GM23338 (cell line): ENCODE measurements at regions not wholly inside any gene's neighbourhood (a gene's known extent, or its start where the extent isn't known, plus 50 kb on each side); places are given as distances from the start of the nearest gene placed in this dataset.

ENCODE experiments used
- CREB1 ChIP-seq: fragments of 250-450 bp; sonication (Bioruptor Pico); IDR thresholded peaks from 2 replicates; pipeline ENCODE4 v1.5.0; 2020; ENCODE audit warnings: low read depth, mild to moderate bottlenecking, moderate library complexity
- EZH2phosphoT487 ChIP-seq: fragments of 200-600 bp; sonication (generic); IDR thresholded peaks from one replicate; pipeline ENCODE4 v1.8.1; 2018; ENCODE audit warnings: antibody characterized with exemption; ENCODE audit not compliant: unreplicated experiment
- POLR2AphosphoS5 ChIP-seq: IDR thresholded peaks from 2 replicates; pipeline ENCODE4 v1.6.1; 2016; ENCODE audit warnings: antibody characterized with exemption, low read depth
- TF ChIP-seq, protein P1 (sequence below), 2 experiments: fragments of 200-600 bp in 1 of 2; sonication (generic) in 1 of 2; conservative IDR thresholded peaks; 2 replicates each; pipeline versions ENCODE4 v1.5.1 to v1.6.1; 2016 to 2017; ENCODE audit warnings: antibody characterized with exemption in 2 of 2, low read depth in 2 of 2, mild to moderate bottlenecking in 2 of 2, moderate library complexity in 1 of 2
- TF ChIP-seq, protein P2 (sequence below): IDR thresholded peaks from one replicate; pipeline ENCODE4 v1.6.1; 2018; ENCODE audit warnings: antibody characterized with exemption; ENCODE audit not compliant: unreplicated experiment

DNA sequence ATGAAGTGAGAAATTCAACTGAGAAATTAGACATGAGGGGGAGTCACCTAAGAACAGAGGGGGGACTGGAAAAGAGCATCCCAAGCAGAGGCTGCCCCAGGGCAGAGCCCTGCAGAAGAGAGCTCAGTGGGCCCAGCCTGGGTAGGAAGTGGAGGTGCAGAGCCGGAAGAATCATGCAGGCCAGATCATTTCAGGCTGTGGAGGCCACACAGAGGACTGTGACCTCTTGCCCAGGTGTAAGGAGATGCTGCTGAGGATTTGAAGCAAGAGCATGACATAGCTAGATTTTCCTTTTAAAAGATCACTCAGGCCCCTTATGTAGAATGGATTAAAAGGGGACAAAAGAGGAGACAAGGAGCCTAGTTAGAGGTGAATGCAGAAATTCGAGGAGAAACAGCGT lies 63.9 kb upstream of the SPATA13 start:
- TF ChIP-seq POLR2AphosphoS5, result no peak
- no peak for TF ChIP-seq CREB1 (CRISPR knock-in tag)
- TF ChIP-seq, protein P1, sequence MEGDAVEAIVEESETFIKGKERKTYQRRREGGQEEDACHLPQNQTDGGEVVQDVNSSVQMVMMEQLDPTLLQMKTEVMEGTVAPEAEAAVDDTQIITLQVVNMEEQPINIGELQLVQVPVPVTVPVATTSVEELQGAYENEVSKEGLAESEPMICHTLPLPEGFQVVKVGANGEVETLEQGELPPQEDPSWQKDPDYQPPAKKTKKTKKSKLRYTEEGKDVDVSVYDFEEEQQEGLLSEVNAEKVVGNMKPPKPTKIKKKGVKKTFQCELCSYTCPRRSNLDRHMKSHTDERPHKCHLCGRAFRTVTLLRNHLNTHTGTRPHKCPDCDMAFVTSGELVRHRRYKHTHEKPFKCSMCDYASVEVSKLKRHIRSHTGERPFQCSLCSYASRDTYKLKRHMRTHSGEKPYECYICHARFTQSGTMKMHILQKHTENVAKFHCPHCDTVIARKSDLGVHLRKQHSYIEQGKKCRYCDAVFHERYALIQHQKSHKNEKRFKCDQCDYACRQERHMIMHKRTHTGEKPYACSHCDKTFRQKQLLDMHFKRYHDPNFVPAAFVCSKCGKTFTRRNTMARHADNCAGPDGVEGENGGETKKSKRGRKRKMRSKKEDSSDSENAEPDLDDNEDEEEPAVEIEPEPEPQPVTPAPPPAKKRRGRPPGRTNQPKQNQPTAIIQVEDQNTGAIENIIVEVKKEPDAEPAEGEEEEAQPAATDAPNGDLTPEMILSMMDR (conservative IDR thresholded peaks at IDR 0.05; ENCODE audit: low read depth in 2 of 2), result no peak
- TF ChIP-seq EZH2phosphoT487, result no peak
- TF ChIP-seq, protein P2, sequence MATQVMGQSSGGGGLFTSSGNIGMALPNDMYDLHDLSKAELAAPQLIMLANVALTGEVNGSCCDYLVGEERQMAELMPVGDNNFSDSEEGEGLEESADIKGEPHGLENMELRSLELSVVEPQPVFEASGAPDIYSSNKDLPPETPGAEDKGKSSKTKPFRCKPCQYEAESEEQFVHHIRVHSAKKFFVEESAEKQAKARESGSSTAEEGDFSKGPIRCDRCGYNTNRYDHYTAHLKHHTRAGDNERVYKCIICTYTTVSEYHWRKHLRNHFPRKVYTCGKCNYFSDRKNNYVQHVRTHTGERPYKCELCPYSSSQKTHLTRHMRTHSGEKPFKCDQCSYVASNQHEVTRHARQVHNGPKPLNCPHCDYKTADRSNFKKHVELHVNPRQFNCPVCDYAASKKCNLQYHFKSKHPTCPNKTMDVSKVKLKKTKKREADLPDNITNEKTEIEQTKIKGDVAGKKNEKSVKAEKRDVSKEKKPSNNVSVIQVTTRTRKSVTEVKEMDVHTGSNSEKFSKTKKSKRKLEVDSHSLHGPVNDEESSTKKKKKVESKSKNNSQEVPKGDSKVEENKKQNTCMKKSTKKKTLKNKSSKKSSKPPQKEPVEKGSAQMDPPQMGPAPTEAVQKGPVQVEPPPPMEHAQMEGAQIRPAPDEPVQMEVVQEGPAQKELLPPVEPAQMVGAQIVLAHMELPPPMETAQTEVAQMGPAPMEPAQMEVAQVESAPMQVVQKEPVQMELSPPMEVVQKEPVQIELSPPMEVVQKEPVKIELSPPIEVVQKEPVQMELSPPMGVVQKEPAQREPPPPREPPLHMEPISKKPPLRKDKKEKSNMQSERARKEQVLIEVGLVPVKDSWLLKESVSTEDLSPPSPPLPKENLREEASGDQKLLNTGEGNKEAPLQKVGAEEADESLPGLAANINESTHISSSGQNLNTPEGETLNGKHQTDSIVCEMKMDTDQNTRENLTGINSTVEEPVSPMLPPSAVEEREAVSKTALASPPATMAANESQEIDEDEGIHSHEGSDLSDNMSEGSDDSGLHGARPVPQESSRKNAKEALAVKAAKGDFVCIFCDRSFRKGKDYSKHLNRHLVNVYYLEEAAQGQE, result no peak
